ENCODE measurements at regions not wholly inside any gene's neighbourhood (a gene's known extent, or its start where the extent isn't known, plus 50 kb on each side); places are given as distances from the start of the nearest gene placed in this dataset.

- 0 out of 2 replicates have a peak, but pooled peaks cover 3% of the 10 kb centered on the region for H3K9me3 Mint-ChIP-seq
- CTCF ChIA-PET = interaction anchor here (1.3 kb wide), 1 partner anchor 177 kb away, joined by 3 read pairs; no protein-coding TSS in a partner anchor
- H3K4me1 Mint-ChIP-seq = no peaks in the 10 kb centered on the region
- no peaks in the 10 kb centered on the region for H3K36me3 Mint-ChIP-seq
- DNase-seq (ENCODE audit: low spot score) (no peak), ATAC-seq (no peak)
- no peak overlapping the region for H3K4me3 Mint-ChIP-seq
- POLR2A ChIA-PET = no interaction called here
- H3K27ac Mint-ChIP-seq = no peak overlapping the region
- H3K27me3 Mint-ChIP-seq (ENCODE audit: low read depth) = no peaks in the 10 kb centered on the region; the same call in none of the 2 replicates
- TF ChIP-seq MAX (CRISPR knock-in tag; IDR thresholded peaks at IDR 0.05) = no peak
- TF ChIP-seq E2F5 (CRISPR knock-in tag; IDR thresholded peaks at IDR 0.05) = no peak
- TF ChIP-seq ATF3 (CRISPR knock-in tag; conservative IDR thresholded peaks at IDR 0.05) = no peak
- TF ChIP-seq ATF6 (CRISPR knock-in tag; IDR thresholded peaks at IDR 0.05) = no peak
- no peak for TF ChIP-seq ARID4B (CRISPR knock-in tag; IDR thresholded peaks at IDR 0.05; ENCODE audit: borderline replicate concordance)
- TF ChIP-seq MLX (CRISPR knock-in tag; IDR thresholded peaks at IDR 0.05) = no peak
Observed at GRCh38 chr9:99362321-99362720, 140.2 kb downstream of the SEC61B start.

GRCh38 chr9:99363509-99363908, 141.4 kb downstream of the SEC61B start:
- ATAC-seq (no peak), DNase-seq (ENCODE audit: low spot score) (no peak)
- Mint-ChIP-seq H3K27me3 (ENCODE audit: low read depth) (no peaks in the 10 kb centered on the region; the same call in none of the 2 replicates), H3K36me3 (no peaks in the 10 kb centered on the region), H3K4me3 (no peak overlapping the region), H3K4me1 (peaks cover 5% of the 10 kb centered on the region), H3K27ac (no peak overlapping the region), H3K9me3 (0 out of 2 replicates have a peak, but pooled peaks cover 3% of the 10 kb centered on the region)
- ChIA-PET POLR2A (no interaction called here), CTCF (no interaction called here)
- TF ChIP-seq AFF4 (CRISPR knock-in tag; IDR thresholded peaks at IDR 0.05; ENCODE audit: borderline replicate concordance) (no peak), NFYB (CRISPR knock-in tag; conservative IDR thresholded peaks at IDR 0.05; ENCODE audit: low read depth) (no peak), PRRX2 (CRISPR knock-in tag; IDR thresholded peaks at IDR 0.05) (no peak), ZNF532 (CRISPR knock-in tag; IDR thresholded peaks at IDR 0.05; ENCODE audit: borderline replicate concordance) (no peak), NR1H2 (CRISPR knock-in tag; IDR thresholded peaks at IDR 0.05) (no peak), ZNF671 (CRISPR knock-in tag; IDR thresholded peaks at IDR 0.05) (no peak), SMAD4 (CRISPR knock-in tag; IDR thresholded peaks at IDR 0.05) (no peak), TP53 (CRISPR knock-in tag; IDR thresholded peaks at IDR 0.05) (no peak), IRF2 (CRISPR knock-in tag; IDR thresholded peaks at IDR 0.05; ENCODE audit: borderline replicate concordance, low read depth) (no peak), MXD4 (CRISPR knock-in tag; IDR thresholded peaks at IDR 0.05; ENCODE audit: borderline replicate concordance) (no peak)

Data from WTC11 (cell line).